Keratinocyte (primary cell): ENCODE measurements at regions not wholly inside any gene's neighbourhood (a gene's known extent, or its start where the extent isn't known, plus 50 kb on each side); places are given as distances from the start of the nearest gene placed in this dataset.

Experiments used
- DNase-seq: peaks from one replicate; pipeline ENCODE4 v3.0.0-alpha.2; 2011; ENCODE audit warnings: low read depth, missing footprints, low spot score
- FAIRE-seq: peaks from 2 replicates; lab custom pipeline; 2011; peaks lifted over from hg19 to GRCh38; lab: Jason Lieb, UNC
- H2AFZ ChIP-seq: 2 replicates; pipeline ENCODE4 v1.6.0; 2012; ENCODE audit warnings: low read length, control low read depth, inconsistent platforms; ENCODE audit not compliant: control insufficient read depth
- H3K27ac ChIP-seq: 2 replicates; pipeline ENCODE4 v1.5.1; 2011; ENCODE audit warnings: low read length; ENCODE audit not compliant: control insufficient read depth, insufficient read depth
- H3K27me3 ChIP-seq: 3 replicates; pipeline ENCODE4 v1.6.0; 2011; ENCODE audit warnings: low read length; ENCODE audit not compliant: control insufficient read depth, insufficient read depth; ENCODE audit errors: extremely low read depth
- H3K36me3 ChIP-seq, 2 experiments: 2 replicates in 1 of 2; 3 replicates in 1 of 2; pipeline ENCODE4 v1.5.1; 2011; ENCODE audit warnings: low read length in 2 of 2, mild to moderate bottlenecking in 1 of 2; ENCODE audit not compliant: control insufficient read depth in 2 of 2, insufficient read depth in 2 of 2; ENCODE audit errors: extremely low read depth in 1 of 2
- H3K4me1 ChIP-seq: 3 replicates; pipeline ENCODE4 v1.5.1; 2011; ENCODE audit warnings: low read length; ENCODE audit not compliant: control insufficient read depth, insufficient read depth; ENCODE audit errors: extremely low read depth
- H3K4me2 ChIP-seq: 3 replicates; pipeline ENCODE4 v1.6.0; 2011; ENCODE audit warnings: low read depth, low read length; ENCODE audit not compliant: control insufficient read depth, insufficient read depth; ENCODE audit errors: extremely low read depth
- H3K4me3 ChIP-seq, 3 experiments: fragments of 200-600 bp in 1 of 3; sonication (generic) in 1 of 3; 2 replicates in 2 of 3; 3 replicates in 1 of 3; pipeline ENCODE4 v1.5.1; 2011 to 2016; ENCODE audit warnings: low read length in 3 of 3, mild to moderate bottlenecking in 3 of 3, control low read depth in 2 of 3, inconsistent platforms in 1 of 3, low read depth in 1 of 3, mixed read lengths in 1 of 3, mixed run types in 1 of 3, moderate library complexity in 1 of 3; ENCODE audit not compliant: control insufficient read depth in 2 of 3, insufficient read depth in 2 of 3; ENCODE audit errors: extremely low read depth in 1 of 3
- H3K79me2 ChIP-seq: 2 replicates; pipeline ENCODE4 v1.6.0; 2012; ENCODE audit warnings: low read length; ENCODE audit not compliant: control insufficient read depth, insufficient read depth
- H3K9ac ChIP-seq: 3 replicates; pipeline ENCODE4 v1.6.0; 2011; ENCODE audit warnings: low read length; ENCODE audit not compliant: control insufficient read depth, insufficient read depth; ENCODE audit errors: extremely low read depth
- H3K9me1 ChIP-seq: 3 replicates; pipeline ENCODE4 v1.6.0; 2011; ENCODE audit warnings: low read length; ENCODE audit not compliant: control insufficient read depth, insufficient read depth; ENCODE audit errors: extremely low read depth
- H3K9me3 ChIP-seq: 2 replicates; pipeline ENCODE4 v1.5.1; 2012; ENCODE audit warnings: low read depth, low read length; ENCODE audit not compliant: control insufficient read depth
- H4K20me1 ChIP-seq: 3 replicates; pipeline ENCODE4 v1.6.0; 2011; ENCODE audit warnings: low read length; ENCODE audit not compliant: control insufficient read depth, insufficient read depth; ENCODE audit errors: extremely low read depth
- CTCF ChIP-seq, 3 experiments: IDR thresholded peaks in 1 of 3; conservative IDR thresholded peaks in 1 of 3; optimal IDR thresholded peaks in 1 of 3; 2 replicates in 2 of 3; 3 replicates in 1 of 3; pipeline versions ENCODE3 to v1.5.1; 2011; ENCODE audit warnings: low read length in 3 of 3, mild to moderate bottlenecking in 3 of 3, moderate library complexity in 2 of 3, control low read depth in 1 of 3, inconsistent platforms in 1 of 3; ENCODE audit not compliant: insufficient read depth in 2 of 3; ENCODE audit errors: extremely low read depth in 1 of 3
- EZH2 ChIP-seq: IDR thresholded peaks from one replicate; pipeline ENCODE4 v1.6.1; 2012; ENCODE audit warnings: inconsistent platforms, mild to moderate bottlenecking, low read length, moderate library complexity
- dilution Hi-C: fragments of 300-500 bp; cut with MboI; formaldehyde crosslinking; loops from one replicate; pipeline ENCODE4 v1.7.0; 2020; ENCODE audit warnings: low sequenced_read_pairs; ENCODE audit not compliant: extremely low pct_ligation_motif_present

DNA sequence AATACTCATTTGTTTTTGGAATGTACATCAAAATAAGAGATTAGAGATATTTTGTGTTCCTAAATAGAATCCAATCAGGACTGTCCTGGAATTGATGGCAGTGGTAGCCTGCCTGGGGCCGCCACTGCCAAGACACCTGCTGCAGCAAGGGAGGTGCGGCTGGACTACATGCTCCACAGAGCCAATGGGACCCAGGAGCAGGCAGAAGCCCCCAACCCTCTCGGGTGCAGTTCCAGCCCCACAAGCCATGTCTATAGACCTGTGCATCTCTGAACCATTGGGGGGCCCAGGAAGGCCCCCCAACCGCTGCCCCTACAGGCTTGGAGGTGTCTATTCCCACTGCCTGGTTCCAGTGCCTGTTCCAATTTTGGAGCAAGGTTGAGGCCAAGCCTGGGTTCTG lies 1524.3 kb downstream of the PCDH18 start:
- no peaks in the 10 kb centered on the region for H3K36me3 ChIP-seq
- FAIRE-seq, result no peak
- H3K4me1 ChIP-seq, result no peaks in the 10 kb centered on the region
- H3K27ac ChIP-seq, result no peak overlapping the region
- no peak for DNase-seq
- no peak overlapping the region for H3K4me2 ChIP-seq
- dilution Hi-C loops, result no loop called here
- no peaks in the 10 kb centered on the region for H4K20me1 ChIP-seq
- no peaks in the 10 kb centered on the region for H3K27me3 ChIP-seq
- H3K9me3 ChIP-seq, result no peaks in the 10 kb centered on the region
- no peak overlapping the region for H2AFZ ChIP-seq
- no peak for TF ChIP-seq CTCF (optimal IDR thresholded peaks at IDR 0.05 in 1 of 3, IDR thresholded peaks at IDR 0.05 in 1 of 3, conservative IDR thresholded peaks at IDR 0.05 in 1 of 3; ENCODE audit: extremely low read depth in 1 of 3, insufficient read depth in 2 of 3, low read length in 3 of 3)
- TF ChIP-seq EZH2, result no peak
- no peak overlapping the region for H3K4me3 ChIP-seq
- H3K9ac ChIP-seq, result no peak overlapping the region
- no peaks in the 10 kb centered on the region for H3K9me1 ChIP-seq
- no peaks in the 10 kb centered on the region for H3K79me2 ChIP-seq

DNA sequence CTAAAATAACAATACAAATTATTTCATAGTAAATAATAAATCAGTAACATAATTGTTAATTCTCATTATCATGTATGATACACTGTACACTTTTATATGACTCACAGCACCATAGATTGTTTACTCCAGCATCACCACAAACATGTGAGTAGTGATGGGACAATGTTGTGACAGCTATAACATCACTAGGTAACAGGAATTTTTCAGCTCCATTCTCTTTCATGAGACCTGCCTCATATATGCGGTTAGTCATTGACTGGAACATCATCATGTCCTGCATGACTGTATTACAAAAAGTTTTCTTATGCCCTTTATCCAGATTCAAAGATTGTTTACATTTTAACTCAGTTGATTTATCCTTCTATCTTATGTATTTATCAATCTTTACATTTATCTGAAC lies 1530.0 kb downstream of the PCDH18 start:
- Histone ChIP-seq H3K4me1 (no peaks in the 10 kb centered on the region), H3K4me2 (no peak overlapping the region), H3K9me1 (no peaks in the 10 kb centered on the region), H3K4me3 (no peak overlapping the region), H2AFZ (no peak overlapping the region), H3K9ac (no peak overlapping the region), H3K79me2 (no peaks in the 10 kb centered on the region), H3K27ac (no peak overlapping the region), H3K36me3 (no peaks in the 10 kb centered on the region), H3K9me3 (no peaks in the 10 kb centered on the region), H4K20me1 (no peaks in the 10 kb centered on the region), H3K27me3 (no peaks in the 10 kb centered on the region)
- no peak for DNase-seq
- no peak for FAIRE-seq
- dilution Hi-C loops, result no loop called here
- no peak for TF ChIP-seq EZH2
- TF ChIP-seq CTCF (optimal IDR thresholded peaks at IDR 0.05 in 1 of 3, IDR thresholded peaks at IDR 0.05 in 1 of 3, conservative IDR thresholded peaks at IDR 0.05 in 1 of 3; ENCODE audit: extremely low read depth in 1 of 3, insufficient read depth in 2 of 3, low read length in 3 of 3), result no peak
